ENCODE measurements at regions not wholly inside any gene's neighbourhood (a gene's known extent, or its start where the extent isn't known, plus 50 kb on each side); places are given as distances from the start of the nearest gene placed in this dataset.

DNA sequence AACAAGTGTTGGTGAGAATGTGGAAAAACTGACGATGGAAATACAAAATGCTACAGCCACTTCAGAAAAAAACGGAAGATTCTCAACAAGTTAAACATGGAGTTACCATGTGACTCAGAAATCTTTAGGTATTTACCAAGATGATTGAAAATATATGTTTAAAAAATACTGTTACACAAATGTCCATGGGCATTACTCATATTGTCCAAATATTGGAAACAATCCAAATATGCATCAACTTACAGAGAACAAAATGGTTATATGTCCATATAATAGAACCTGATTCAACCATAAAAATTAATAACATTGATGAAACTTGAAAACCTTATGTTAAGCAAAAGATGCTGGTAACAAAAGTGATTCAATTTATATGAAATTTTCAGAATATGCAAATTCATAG lies 1057.7 kb upstream of the TMEM132C start:
- Histone ChIP-seq H3K4me3 (ENCODE audit: insufficient read depth, low read length) (no peak overlapping the region), H3K9me3 (ENCODE audit: low read depth, low read length) (no peaks in the 10 kb centered on the region), H3K27ac (ENCODE audit: low read depth, low read length) (no peak overlapping the region), H3K4me2 (ENCODE audit: insufficient read depth, low read length) (no peak overlapping the region), H2AFZ (ENCODE audit: low read length) (no peak overlapping the region), H3K27me3 (ENCODE audit: insufficient read depth, low read length) (no peaks in the 10 kb centered on the region), H3K79me2 (ENCODE audit: insufficient read depth, low read length) (no peaks in the 10 kb centered on the region), H4K20me1 (ENCODE audit: insufficient read depth, low read length) (no peaks in the 10 kb centered on the region), H3K4me1 (ENCODE audit: insufficient read depth, low read length) (peaks cover 8% of the 10 kb centered on the region), H3K36me3 (ENCODE audit: insufficient read depth, low read length) (no peaks in the 10 kb centered on the region)
- no peak for DNase-seq (ENCODE audit: insufficient read length, low spot score, missing footprints)
- TF ChIP-seq, protein P1, sequence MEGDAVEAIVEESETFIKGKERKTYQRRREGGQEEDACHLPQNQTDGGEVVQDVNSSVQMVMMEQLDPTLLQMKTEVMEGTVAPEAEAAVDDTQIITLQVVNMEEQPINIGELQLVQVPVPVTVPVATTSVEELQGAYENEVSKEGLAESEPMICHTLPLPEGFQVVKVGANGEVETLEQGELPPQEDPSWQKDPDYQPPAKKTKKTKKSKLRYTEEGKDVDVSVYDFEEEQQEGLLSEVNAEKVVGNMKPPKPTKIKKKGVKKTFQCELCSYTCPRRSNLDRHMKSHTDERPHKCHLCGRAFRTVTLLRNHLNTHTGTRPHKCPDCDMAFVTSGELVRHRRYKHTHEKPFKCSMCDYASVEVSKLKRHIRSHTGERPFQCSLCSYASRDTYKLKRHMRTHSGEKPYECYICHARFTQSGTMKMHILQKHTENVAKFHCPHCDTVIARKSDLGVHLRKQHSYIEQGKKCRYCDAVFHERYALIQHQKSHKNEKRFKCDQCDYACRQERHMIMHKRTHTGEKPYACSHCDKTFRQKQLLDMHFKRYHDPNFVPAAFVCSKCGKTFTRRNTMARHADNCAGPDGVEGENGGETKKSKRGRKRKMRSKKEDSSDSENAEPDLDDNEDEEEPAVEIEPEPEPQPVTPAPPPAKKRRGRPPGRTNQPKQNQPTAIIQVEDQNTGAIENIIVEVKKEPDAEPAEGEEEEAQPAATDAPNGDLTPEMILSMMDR (IDR thresholded peaks at IDR 0.05; ENCODE audit: extremely low read depth, low read depth, low read length) = no peak

DNA sequence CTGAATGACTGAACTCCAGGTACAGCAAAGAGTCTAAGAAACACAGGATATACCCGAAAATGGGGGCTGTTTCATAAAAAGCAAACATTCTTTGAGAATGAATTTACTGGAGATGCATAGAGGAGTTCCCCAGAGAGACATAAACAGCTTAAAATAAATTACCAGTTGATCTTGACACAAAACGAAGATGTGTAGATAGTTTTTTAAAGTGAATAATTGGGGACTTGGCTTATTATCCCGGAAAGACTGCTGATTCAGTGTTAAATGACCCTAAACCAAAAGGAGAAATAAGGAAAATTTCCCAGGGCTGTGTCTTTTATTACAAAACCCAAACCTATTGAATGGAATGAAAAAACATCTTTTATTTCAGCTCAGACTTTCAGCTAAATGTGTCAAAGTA lies 1052.8 kb upstream of the TMEM132C start:
- DNase-seq (ENCODE audit: insufficient read length, low spot score, missing footprints) = no peak
- TF ChIP-seq, protein P1 (IDR thresholded peaks at IDR 0.05; ENCODE audit: extremely low read depth, low read depth, low read length) = no peak
- no peaks in the 10 kb centered on the region for H3K9me3 ChIP-seq (ENCODE audit: low read depth, low read length)
- H2AFZ ChIP-seq (ENCODE audit: low read length) = no peak overlapping the region
- H4K20me1 ChIP-seq (ENCODE audit: insufficient read depth, low read length) = no peaks in the 10 kb centered on the region
- H3K27ac ChIP-seq (ENCODE audit: low read depth, low read length) = peak overlapping the region; percentile 62
- no peaks in the 10 kb centered on the region for H3K79me2 ChIP-seq (ENCODE audit: insufficient read depth, low read length)
- peaks cover 19% of the 10 kb centered on the region for H3K4me1 ChIP-seq (ENCODE audit: insufficient read depth, low read length)
- peak overlapping the region; percentile 28 for H3K4me2 ChIP-seq (ENCODE audit: insufficient read depth, low read length)
- H3K27me3 ChIP-seq (ENCODE audit: insufficient read depth, low read length) = no peaks in the 10 kb centered on the region
- no peak overlapping the region for H3K4me3 ChIP-seq (ENCODE audit: insufficient read depth, low read length)
- H3K36me3 ChIP-seq (ENCODE audit: insufficient read depth, low read length) = no peaks in the 10 kb centered on the region

- no peak overlapping the region for H3K4me3 ChIP-seq (ENCODE audit: insufficient read depth, low read length)
- TF ChIP-seq, protein P1 (IDR thresholded peaks at IDR 0.05; ENCODE audit: extremely low read depth, low read depth, low read length) = no peak
- no peak overlapping the region for H3K27ac ChIP-seq (ENCODE audit: low read depth, low read length)
- no peaks in the 10 kb centered on the region for H4K20me1 ChIP-seq (ENCODE audit: insufficient read depth, low read length)
- no peaks in the 10 kb centered on the region for H3K79me2 ChIP-seq (ENCODE audit: insufficient read depth, low read length)
- H3K4me2 ChIP-seq (ENCODE audit: insufficient read depth, low read length) = no peak overlapping the region
- no peaks in the 10 kb centered on the region for H3K4me1 ChIP-seq (ENCODE audit: insufficient read depth, low read length)
- no peak for DNase-seq (ENCODE audit: insufficient read length, low spot score, missing footprints)
- H3K9me3 ChIP-seq (ENCODE audit: low read depth, low read length) = no peaks in the 10 kb centered on the region
- peak overlapping the region; percentile 52 for H2AFZ ChIP-seq (ENCODE audit: low read length)
- no peaks in the 10 kb centered on the region for H3K27me3 ChIP-seq (ENCODE audit: insufficient read depth, low read length)
- H3K36me3 ChIP-seq (ENCODE audit: insufficient read depth, low read length) = no peaks in the 10 kb centered on the region
These were observed 1044.0 kb upstream of the TMEM132C start for GRCh38 chr12:127223011-127223410.

DNA sequence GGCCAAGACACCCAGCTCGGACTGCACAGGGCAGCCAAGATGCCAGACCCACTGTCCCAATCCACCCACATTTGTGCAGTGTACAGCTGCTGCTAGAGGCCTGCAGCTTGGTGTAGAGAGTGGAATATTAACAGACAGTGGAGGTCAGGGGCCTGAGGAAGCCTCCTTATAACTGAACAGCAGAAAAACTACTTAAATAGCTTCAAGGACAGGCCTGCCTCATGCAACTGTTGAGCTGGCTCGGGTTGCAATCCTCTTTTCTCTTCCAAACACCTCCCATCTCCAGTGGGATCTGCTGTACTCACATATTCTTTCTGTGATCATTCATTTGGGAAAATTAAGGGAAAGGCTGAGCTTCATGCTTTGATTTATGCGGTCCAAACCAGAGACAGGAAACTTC lies 1043.2 kb upstream of the TMEM132C start:
- no peaks in the 10 kb centered on the region for H3K4me1 ChIP-seq (ENCODE audit: insufficient read depth, low read length)
- H3K4me2 ChIP-seq (ENCODE audit: insufficient read depth, low read length) = no peak overlapping the region
- no peaks in the 10 kb centered on the region for H4K20me1 ChIP-seq (ENCODE audit: insufficient read depth, low read length)
- peak overlapping the region; percentile 52 for H2AFZ ChIP-seq (ENCODE audit: low read length)
- no peak for DNase-seq (ENCODE audit: insufficient read length, low spot score, missing footprints)
- no peaks in the 10 kb centered on the region for H3K79me2 ChIP-seq (ENCODE audit: insufficient read depth, low read length)
- no peak overlapping the region for H3K4me3 ChIP-seq (ENCODE audit: insufficient read depth, low read length)
- H3K9me3 ChIP-seq (ENCODE audit: low read depth, low read length) = no peaks in the 10 kb centered on the region
- H3K27me3 ChIP-seq (ENCODE audit: insufficient read depth, low read length) = no peaks in the 10 kb centered on the region
- H3K27ac ChIP-seq (ENCODE audit: low read depth, low read length) = no peak overlapping the region
- TF ChIP-seq, protein P1 (IDR thresholded peaks at IDR 0.05; ENCODE audit: extremely low read depth, low read depth, low read length) = no peak
- H3K36me3 ChIP-seq (ENCODE audit: insufficient read depth, low read length) = no peaks in the 10 kb centered on the region
